ENCODE measurements at regions not wholly inside any gene's neighbourhood (a gene's known extent, or its start where the extent isn't known, plus 50 kb on each side); places are given as distances from the start of the nearest gene placed in this dataset.
A peak's percentile ranks its signal among the peaks of the same experiment; 100 is the strongest.

- TF ChIP-seq USF2 (IDR thresholded peaks at IDR 0.05; ENCODE audit: low read length), result no peak
- no peak for TF ChIP-seq EZH2 (IDR thresholded peaks at IDR 0.05; ENCODE audit: low read depth, low read length, severe bottlenecking)
- no peak for TF ChIP-seq ATF2 (IDR thresholded peaks at IDR 0.05; ENCODE audit: low read length)
- TF ChIP-seq CTCF (IDR thresholded peaks at IDR 0.05; ENCODE audit: control extremely low read depth in 1 of 3, insufficient read depth in 1 of 3, low read depth in 1 of 3, low read length in 3 of 3), result peak in 2 of 3 experiments; percentile 18 to 29; a peak in 2 of 4 replicates
- no peak for TF ChIP-seq POLR2A (IDR thresholded peaks at IDR 0.05; ENCODE audit: control extremely low read depth in 1 of 2, low read depth in 2 of 2, low read length in 2 of 2)
These were observed 144.4 kb downstream of the GMNC start for GRCh38 chr3:190718097-190718496.

All from H1 (cell line).